ENCODE measurements at regions not wholly inside any gene's neighbourhood (a gene's known extent, or its start where the extent isn't known, plus 50 kb on each side); places are given as distances from the start of the nearest gene placed in this dataset.

DNA sequence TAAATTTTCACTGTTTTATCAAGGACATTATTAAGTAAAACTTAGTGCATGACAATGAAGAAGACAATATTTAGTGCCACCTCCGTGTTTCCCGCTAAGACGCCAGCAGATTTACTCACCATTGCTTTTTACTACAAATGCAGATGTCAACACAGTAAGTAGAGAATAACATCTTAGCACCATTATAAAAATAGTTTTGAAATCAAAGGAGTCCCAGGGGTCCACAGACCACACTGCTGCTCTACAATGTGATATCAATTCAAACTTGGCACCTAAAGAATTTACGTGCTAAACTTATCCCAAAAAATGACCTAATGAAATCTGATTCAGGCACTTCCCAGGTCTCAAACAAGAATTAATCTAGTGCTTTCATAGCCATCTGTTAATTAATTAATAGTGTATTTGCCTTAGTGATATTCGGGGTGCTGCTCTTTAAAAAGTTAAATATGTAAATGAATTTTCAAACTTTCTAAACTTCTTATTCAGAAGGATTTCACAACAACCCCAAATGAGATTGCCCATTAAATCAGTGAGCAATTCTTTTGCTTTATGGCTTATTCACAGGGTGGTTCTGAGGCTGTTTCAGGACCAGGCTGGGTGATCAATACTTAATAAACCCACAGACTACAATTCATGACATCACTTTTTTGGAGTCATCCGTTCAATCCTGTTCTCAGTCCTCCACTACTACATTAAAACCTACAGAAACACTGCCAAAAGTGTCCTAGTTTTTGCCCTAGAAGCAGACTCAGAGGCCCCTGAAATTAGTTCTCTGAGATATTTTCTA lies 161.3 kb upstream of the LMNTD1 start:
- H2AFZ ChIP-seq (ENCODE audit: low read depth, low read length), result no peak overlapping the region
- no peak for ATAC-seq (ENCODE audit: insufficient read depth, low read depth)
- H3K4me2 ChIP-seq (ENCODE audit: insufficient read depth, low read length), result no peak overlapping the region

DNA sequence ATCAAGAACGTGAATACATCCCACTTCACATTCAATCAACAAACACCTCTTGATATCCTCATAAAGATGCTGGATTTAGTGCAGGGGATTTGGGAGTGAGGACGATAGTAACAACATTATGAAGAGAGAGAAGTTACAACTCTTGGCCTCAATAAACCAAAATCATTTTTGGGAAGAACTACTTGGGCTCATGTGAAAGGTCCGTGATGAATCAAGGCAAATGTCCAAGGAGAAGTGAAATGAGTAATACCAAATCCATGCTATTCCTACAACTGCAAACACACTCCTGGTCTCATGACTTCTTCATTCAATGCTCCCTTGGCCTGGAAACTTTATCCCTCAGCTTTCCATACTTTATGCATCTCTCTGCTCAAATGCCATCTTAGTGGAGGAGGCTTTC lies 162.0 kb upstream of the LMNTD1 start:
- no peaks in the 10 kb centered on the region for H4K20me1 ChIP-seq (ENCODE audit: insufficient read depth, low read length)
- ATAC-seq (ENCODE audit: insufficient read depth, low read depth), result no peak

More for the DNA sequence above, 161.3 kb upstream of the LMNTD1 start:
- no peak overlapping the region for H3K9ac ChIP-seq (ENCODE audit: low read depth, low read length)
- no peaks in the 10 kb centered on the region for H3K27me3 ChIP-seq (ENCODE audit: insufficient read depth, low read length, poor library complexity)
- no peaks in the 10 kb centered on the region for H3K9me3 ChIP-seq (ENCODE audit: insufficient read depth, low read length, severe bottlenecking)
- no peak overlapping the region for H3K4me3 ChIP-seq (ENCODE audit: low read depth in 1 of 2, low read length in 2 of 2)
- no peaks in the 10 kb centered on the region for H4K20me1 ChIP-seq (ENCODE audit: insufficient read depth, low read length)
- no peak overlapping the region for H3K27ac ChIP-seq (ENCODE audit: low read length)
- no peaks in the 10 kb centered on the region for H3K4me1 ChIP-seq (ENCODE audit: insufficient read depth, low read length)
- H3K79me2 ChIP-seq (ENCODE audit: insufficient read depth, low read length), result no peaks in the 10 kb centered on the region
- TF ChIP-seq, protein P1, sequence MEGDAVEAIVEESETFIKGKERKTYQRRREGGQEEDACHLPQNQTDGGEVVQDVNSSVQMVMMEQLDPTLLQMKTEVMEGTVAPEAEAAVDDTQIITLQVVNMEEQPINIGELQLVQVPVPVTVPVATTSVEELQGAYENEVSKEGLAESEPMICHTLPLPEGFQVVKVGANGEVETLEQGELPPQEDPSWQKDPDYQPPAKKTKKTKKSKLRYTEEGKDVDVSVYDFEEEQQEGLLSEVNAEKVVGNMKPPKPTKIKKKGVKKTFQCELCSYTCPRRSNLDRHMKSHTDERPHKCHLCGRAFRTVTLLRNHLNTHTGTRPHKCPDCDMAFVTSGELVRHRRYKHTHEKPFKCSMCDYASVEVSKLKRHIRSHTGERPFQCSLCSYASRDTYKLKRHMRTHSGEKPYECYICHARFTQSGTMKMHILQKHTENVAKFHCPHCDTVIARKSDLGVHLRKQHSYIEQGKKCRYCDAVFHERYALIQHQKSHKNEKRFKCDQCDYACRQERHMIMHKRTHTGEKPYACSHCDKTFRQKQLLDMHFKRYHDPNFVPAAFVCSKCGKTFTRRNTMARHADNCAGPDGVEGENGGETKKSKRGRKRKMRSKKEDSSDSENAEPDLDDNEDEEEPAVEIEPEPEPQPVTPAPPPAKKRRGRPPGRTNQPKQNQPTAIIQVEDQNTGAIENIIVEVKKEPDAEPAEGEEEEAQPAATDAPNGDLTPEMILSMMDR (IDR thresholded peaks at IDR 0.05; ENCODE audit: borderline replicate concordance, extremely low read depth, low read length, poor library complexity, severe bottlenecking), result no peak
- TF ChIP-seq EZH2 (IDR thresholded peaks at IDR 0.05; ENCODE audit: borderline replicate concordance, low read depth, low read length, severe bottlenecking), result no peak
- no peaks in the 10 kb centered on the region for H3K36me3 ChIP-seq (ENCODE audit: insufficient read depth, low read length)
- no peak for DNase-seq

DNA sequence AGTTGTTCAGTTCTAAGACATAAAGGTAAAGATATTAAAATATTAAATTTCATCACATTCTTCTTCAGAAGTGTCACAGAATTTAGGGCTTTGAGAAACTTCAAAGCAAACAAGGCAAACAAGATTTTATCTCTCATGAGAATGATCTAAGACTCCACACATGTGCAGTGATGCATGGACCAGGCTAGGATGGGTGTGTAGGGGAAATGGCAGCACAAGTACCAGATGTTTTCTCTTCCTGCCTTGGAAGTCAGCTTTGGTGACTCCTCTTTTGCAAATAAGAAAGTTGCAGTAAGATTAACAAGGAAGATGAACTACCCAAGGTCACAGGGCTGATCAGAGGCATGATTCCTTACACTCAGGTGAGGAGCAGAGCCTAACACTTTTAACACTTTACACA lies 163.8 kb upstream of the LMNTD1 start:
- Histone ChIP-seq H3K27ac (ENCODE audit: low read length) (no peak overlapping the region), H2AFZ (ENCODE audit: low read depth, low read length) (no peak overlapping the region), H3K36me3 (ENCODE audit: insufficient read depth, low read length) (no peaks in the 10 kb centered on the region), H4K20me1 (ENCODE audit: insufficient read depth, low read length) (no peaks in the 10 kb centered on the region), H3K27me3 (ENCODE audit: insufficient read depth, low read length, poor library complexity) (no peaks in the 10 kb centered on the region), H3K9ac (ENCODE audit: low read depth, low read length) (no peak overlapping the region), H3K4me2 (ENCODE audit: insufficient read depth, low read length) (no peak overlapping the region), H3K9me3 (ENCODE audit: insufficient read depth, low read length, severe bottlenecking) (no peaks in the 10 kb centered on the region), H3K4me3 (ENCODE audit: low read depth in 1 of 2, low read length in 2 of 2) (no peak overlapping the region), H3K4me1 (ENCODE audit: insufficient read depth, low read length) (no peaks in the 10 kb centered on the region), H3K79me2 (ENCODE audit: insufficient read depth, low read length) (no peaks in the 10 kb centered on the region)
- no peak for DNase-seq
- no peak for ATAC-seq (ENCODE audit: insufficient read depth, low read depth)
- TF ChIP-seq EZH2 (IDR thresholded peaks at IDR 0.05; ENCODE audit: borderline replicate concordance, low read depth, low read length, severe bottlenecking), result no peak
- TF ChIP-seq, protein P1 (IDR thresholded peaks at IDR 0.05; ENCODE audit: borderline replicate concordance, extremely low read depth, low read length, poor library complexity, severe bottlenecking), result no peak

More for the DNA sequence above, 162.0 kb upstream of the LMNTD1 start:
- H2AFZ ChIP-seq (ENCODE audit: low read depth, low read length), result no peak overlapping the region
- H3K4me2 ChIP-seq (ENCODE audit: insufficient read depth, low read length), result no peak overlapping the region
- H3K4me3 ChIP-seq (ENCODE audit: low read depth in 1 of 2, low read length in 2 of 2), result no peak overlapping the region
- no peaks in the 10 kb centered on the region for H3K27me3 ChIP-seq (ENCODE audit: insufficient read depth, low read length, poor library complexity)
- H3K4me1 ChIP-seq (ENCODE audit: insufficient read depth, low read length), result no peaks in the 10 kb centered on the region
- no peaks in the 10 kb centered on the region for H3K9me3 ChIP-seq (ENCODE audit: insufficient read depth, low read length, severe bottlenecking)
- no peak overlapping the region for H3K27ac ChIP-seq (ENCODE audit: low read length)
- TF ChIP-seq, protein P1 (IDR thresholded peaks at IDR 0.05; ENCODE audit: borderline replicate concordance, extremely low read depth, low read length, poor library complexity, severe bottlenecking), result no peak
- no peak for TF ChIP-seq EZH2 (IDR thresholded peaks at IDR 0.05; ENCODE audit: borderline replicate concordance, low read depth, low read length, severe bottlenecking)
- H3K9ac ChIP-seq (ENCODE audit: low read depth, low read length), result no peak overlapping the region
- H3K36me3 ChIP-seq (ENCODE audit: insufficient read depth, low read length), result no peaks in the 10 kb centered on the region
- H3K79me2 ChIP-seq (ENCODE audit: insufficient read depth, low read length), result no peaks in the 10 kb centered on the region
- no peak for DNase-seq

All from DND-41 (cell line).